SK-N-SH (cell line): ENCODE measurements at regions not wholly inside any gene's neighbourhood (a gene's known extent, or its start where the extent isn't known, plus 50 kb on each side); places are given as distances from the start of the nearest gene placed in this dataset.

ENCODE experiments used
- CTCF ChIA-PET: fragments of 300-600, 350-600 bp; formaldehyde crosslinking; extraction: SDS; loops from one replicate; lab custom pipeline; 2021; lab: Yijun Ruan, JAX
- POLR2A ChIA-PET: fragments of 350-600 bp; sonication (Branson Sonifier 250); formaldehyde crosslinking; extraction: SDS; loops from one replicate; lab custom pipeline; 2020; ENCODE audit warnings: antibody characterized with exemption, inconsistent platforms; lab: Yijun Ruan, JAX
- DNase-seq: peaks from one replicate; pipeline ENCODE4 v3.0.0; 2012
- H2AFZ ChIP-seq: fragments of 200-600 bp; sonication (generic); 2 replicates; pipeline ENCODE4 v1.8.1; 2016; ENCODE audit warnings: antibody characterized with exemption, mild to moderate bottlenecking, low read depth
- H3F3A ChIP-seq: fragments of 200-600 bp; sonication (generic); replicated peaks from 2 replicates; pipeline ENCODE3; 2016; ENCODE audit warnings: antibody characterized with exemption, mild to moderate bottlenecking; ENCODE audit not compliant: insufficient read depth
- H3K27ac ChIP-seq, 2 experiments: fragments of 200-500 bp in 1 of 2; fragments of 200-600 bp in 1 of 2; sonication (Bioruptor generic) in 1 of 2; sonication (generic), shearing (Covaris generic) in 1 of 2; 2 replicates each; pipeline versions ENCODE4 v1.5.1 to v1.6.1; 2014 to 2016; ENCODE audit warnings: low read depth in 2 of 2, inconsistent platforms in 1 of 2, low read length in 1 of 2, mild to moderate bottlenecking in 1 of 2, mixed read lengths in 1 of 2
- H3K27me3 ChIP-seq: fragments of 200-600 bp; sonication (generic), shearing (Covaris generic); 2 replicates; pipeline ENCODE4 v1.6.1; 2016; ENCODE audit warnings: mixed run types; ENCODE audit not compliant: insufficient read depth
- H3K36me3 ChIP-seq, 2 experiments: fragments of 200-500 bp in 1 of 2; fragments of 200-600 bp in 1 of 2; sonication (Bioruptor generic) in 1 of 2; sonication (generic) in 1 of 2; replicated peaks in 1 of 2; 2 replicates each; pipeline versions ENCODE3 to v1.5.1; 2014 to 2016; ENCODE audit warnings: low read length in 1 of 2, mild to moderate bottlenecking in 1 of 2; ENCODE audit not compliant: insufficient read depth in 2 of 2, control insufficient read depth in 1 of 2
- H3K4me1 ChIP-seq, 2 experiments: fragments of 200-500 bp in 1 of 2; fragments of 200-600 bp in 1 of 2; sonication (Bioruptor generic) in 1 of 2; sonication (generic), shearing (Covaris generic) in 1 of 2; 2 replicates each; pipeline versions ENCODE4 v1.5.1 to v1.6.1; 2014 to 2016; ENCODE audit warnings: low read depth in 1 of 2, low read length in 1 of 2, mixed run types in 1 of 2; ENCODE audit not compliant: insufficient read depth in 2 of 2, control insufficient read depth in 1 of 2
- H3K4me2 ChIP-seq: fragments of 200-600 bp; sonication (generic), shearing (Covaris generic); 2 replicates; pipeline ENCODE4 v1.6.1; 2017; ENCODE audit warnings: mixed run types
- H3K4me3 ChIP-seq, 2 experiments: fragments of 200-500 bp in 1 of 2; fragments of 200-600 bp in 1 of 2; sonication (Bioruptor generic) in 1 of 2; sonication (generic), shearing (Covaris generic) in 1 of 2; 2 replicates each; pipeline versions ENCODE4 v1.5.1 to v1.8.1; 2014 to 2016; ENCODE audit warnings: low read depth in 2 of 2, inconsistent platforms in 1 of 2, low read length in 1 of 2, mild to moderate bottlenecking in 1 of 2, mixed read lengths in 1 of 2, moderate library complexity in 1 of 2
- H3K79me2 ChIP-seq: fragments of 200-600 bp; sonication (generic); 2 replicates; pipeline ENCODE4 v1.8.1; 2017; ENCODE audit warnings: mild to moderate bottlenecking; ENCODE audit not compliant: insufficient read depth
- H3K9ac ChIP-seq: fragments of 200-600 bp; sonication (generic); 2 replicates; pipeline ENCODE4 v1.6.1; 2017; ENCODE audit warnings: mixed run types
- H3K9me2 ChIP-seq: fragments of 200-600 bp; sonication (generic); 2 replicates; pipeline ENCODE4 v1.6.1; 2017; ENCODE audit warnings: mixed run types
- H3K9me3 ChIP-seq: fragments of 200-600 bp; sonication (generic); 2 replicates; pipeline ENCODE4 v1.6.1; 2017; ENCODE audit warnings: mixed run types, mild to moderate bottlenecking, moderate library complexity
- H4K20me1 ChIP-seq: fragments of 200-600 bp; sonication (generic); 2 replicates; pipeline ENCODE4 v1.6.1; 2017; ENCODE audit warnings: mild to moderate bottlenecking, mixed run types; ENCODE audit not compliant: insufficient read depth
- ELF1 ChIP-seq: IDR thresholded peaks from 2 replicates; pipeline ENCODE4 v1.4.0; 2012
- EP300 ChIP-seq, 2 experiments: IDR thresholded peaks; 2 replicates each; pipeline versions ENCODE4 v1.4.0 to v1.6.1; 2012; ENCODE audit warnings: borderline replicate concordance in 1 of 2, low read depth in 1 of 2, low read length in 1 of 2
- EZH2phosphoT487 ChIP-seq: fragments of 200-600 bp; sonication (generic); IDR thresholded peaks from 2 replicates; pipeline ENCODE4 v1.6.1; 2017; ENCODE audit warnings: low read depth, mixed run types, mild to moderate bottlenecking, antibody characterized with exemption, moderate library complexity, borderline replicate concordance
- FOSL2 ChIP-seq: IDR thresholded peaks from 2 replicates; pipeline ENCODE4 v1.4.0; 2012; ENCODE audit warnings: low read depth, mild to moderate bottlenecking, moderate library complexity, borderline replicate concordance
- FOXM1 ChIP-seq: IDR thresholded peaks from 2 replicates; pipeline ENCODE4 v1.4.0; 2012; ENCODE audit warnings: low read depth, mild to moderate bottlenecking
- IRF3 ChIP-seq: fragments of 150-350 bp; IDR thresholded peaks from 2 replicates; pipeline ENCODE4 v1.6.1; 2016; ENCODE audit warnings: mild to moderate bottlenecking, low read depth, low read length
- JUND ChIP-seq: IDR thresholded peaks from 2 replicates; pipeline ENCODE4 v1.4.0; 2012
- MEF2A ChIP-seq: IDR thresholded peaks from 2 replicates; pipeline ENCODE4 v1.4.0; 2012; ENCODE audit warnings: low read depth, borderline replicate concordance
- PBX3 ChIP-seq: IDR thresholded peaks from 2 replicates; pipeline ENCODE4; 2012
- RAD21 ChIP-seq: IDR thresholded peaks from 2 replicates; pipeline ENCODE4 v1.6.1; 2012; ENCODE audit warnings: mild to moderate bottlenecking, low read length
- RCOR1 ChIP-seq: fragments of 150-350 bp; IDR thresholded peaks from 2 replicates; pipeline ENCODE4 v1.6.1; 2017; ENCODE audit warnings: antibody characterized with exemption, low read length
- RXRA ChIP-seq: IDR thresholded peaks from 2 replicates; pipeline ENCODE4 v1.4.0; 2012; ENCODE audit warnings: low read depth, mild to moderate bottlenecking, borderline replicate concordance
- SIN3A ChIP-seq: IDR thresholded peaks from 2 replicates; pipeline ENCODE4 v1.6.1; 2012; ENCODE audit warnings: low read depth, mild to moderate bottlenecking, low read length, moderate library complexity, borderline replicate concordance
- SMC3 ChIP-seq: IDR thresholded peaks from 2 replicates; pipeline ENCODE4 v1.6.1; 2012; ENCODE audit warnings: low read depth, low read length, improper control_type of control experiment
- TCF12 ChIP-seq: IDR thresholded peaks from 2 replicates; pipeline ENCODE4 v1.4.0; 2012
- TEAD4 ChIP-seq: IDR thresholded peaks from 2 replicates; pipeline ENCODE4 v1.4.0; 2012; ENCODE audit warnings: mild to moderate bottlenecking, borderline replicate concordance; ENCODE audit not compliant: insufficient read depth
- USF1 ChIP-seq: IDR thresholded peaks from 2 replicates; pipeline ENCODE4 v1.4.0; 2012; ENCODE audit warnings: low read depth, borderline replicate concordance
- ZBTB33 ChIP-seq: IDR thresholded peaks from 2 replicates; pipeline ENCODE4 v1.4.0; 2012; ENCODE audit warnings: low read depth, borderline replicate concordance
- WGBS: methylation state at CpG from one replicate; pipeline ENCODE4 v1.1.6; 2017; ENCODE audit warnings: low lambda C conversion rate; 5-methylcytosine and 5-hydroxymethylcytosine counted together
- TF ChIP-seq, protein P1 (sequence below): fragments of 150-350 bp; IDR thresholded peaks from 2 replicates; pipeline ENCODE4 v1.6.1; 2017; ENCODE audit warnings: antibody characterized with exemption, low read length, low read depth, borderline replicate concordance
- TF ChIP-seq, protein P2 (sequence below): IDR thresholded peaks from 2 replicates; pipeline ENCODE4 v1.4.0; 2012; ENCODE audit warnings: low read depth

GRCh38 chr2:168320267-168320666 lies 72.9 kb upstream of the STK39 start:
- POLR2A ChIA-PET, result no interaction called here
- CTCF ChIA-PET, result no interaction called here
- no peak for TF ChIP-seq RXRA
- TF ChIP-seq, protein P1, sequence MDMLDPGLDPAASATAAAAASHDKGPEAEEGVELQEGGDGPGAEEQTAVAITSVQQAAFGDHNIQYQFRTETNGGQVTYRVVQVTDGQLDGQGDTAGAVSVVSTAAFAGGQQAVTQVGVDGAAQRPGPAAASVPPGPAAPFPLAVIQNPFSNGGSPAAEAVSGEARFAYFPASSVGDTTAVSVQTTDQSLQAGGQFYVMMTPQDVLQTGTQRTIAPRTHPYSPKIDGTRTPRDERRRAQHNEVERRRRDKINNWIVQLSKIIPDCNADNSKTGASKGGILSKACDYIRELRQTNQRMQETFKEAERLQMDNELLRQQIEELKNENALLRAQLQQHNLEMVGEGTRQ, result no peak
- TF ChIP-seq PBX3, result no peak
- no peak for TF ChIP-seq IRF3
- TF ChIP-seq MEF2A, result no peak
- no peak for TF ChIP-seq EP300 (IDR thresholded peaks at IDR 0.05; ENCODE audit: borderline replicate concordance in 1 of 2, low read depth in 1 of 2, low read length in 1 of 2)
- no peak for TF ChIP-seq USF1
- TF ChIP-seq, protein P2, sequence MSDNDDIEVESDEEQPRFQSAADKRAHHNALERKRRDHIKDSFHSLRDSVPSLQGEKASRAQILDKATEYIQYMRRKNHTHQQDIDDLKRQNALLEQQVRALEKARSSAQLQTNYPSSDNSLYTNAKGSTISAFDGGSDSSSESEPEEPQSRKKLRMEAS, result no peak
- no peak for TF ChIP-seq FOSL2
- no peaks in the 10 kb centered on the region for H3K79me2 ChIP-seq
- H2AFZ ChIP-seq, result no peak overlapping the region
- H4K20me1 ChIP-seq, result no peaks in the 10 kb centered on the region
- H3K4me1 ChIP-seq, result no peaks in the 10 kb centered on the region
- no peaks in the 10 kb centered on the region for H3F3A ChIP-seq
- DNase-seq, result no peak
- no peaks in the 10 kb centered on the region for H3K9me3 ChIP-seq
- no peaks in the 10 kb centered on the region for H3K9me2 ChIP-seq
- no peak overlapping the region for H3K27ac ChIP-seq
- no peak overlapping the region for H3K4me2 ChIP-seq
- H3K4me3 ChIP-seq, result no peak overlapping the region
- H3K27me3 ChIP-seq, result no peaks in the 10 kb centered on the region
- no peak overlapping the region for H3K9ac ChIP-seq
- no peaks in the 10 kb centered on the region for H3K36me3 ChIP-seq

GRCh38 chr2:168322325-168323007 lies 75.1 kb upstream of the STK39 start:
- Histone ChIP-seq H3K9ac (no peak overlapping the region), H3K9me2 (no peaks in the 10 kb centered on the region), H3K27ac (no peak overlapping the region), H3K4me2 (no peak overlapping the region), H3K36me3 (no peaks in the 10 kb centered on the region), H3K79me2 (no peaks in the 10 kb centered on the region), H3K9me3 (no peaks in the 10 kb centered on the region), H3K27me3 (no peaks in the 10 kb centered on the region), H3K4me3 (no peak overlapping the region), H3K4me1 (no peaks in the 10 kb centered on the region), H4K20me1 (no peaks in the 10 kb centered on the region), H3F3A (no peaks in the 10 kb centered on the region), H2AFZ (no peak overlapping the region)
- DNase-seq, result no peak
- 54% methylated on average over 3 of the region's 3 CpGs for WGBS
- ChIA-PET POLR2A (no interaction called here), CTCF (no interaction called here)
- TF ChIP-seq FOXM1, result no peak
- TF ChIP-seq SIN3A, result no peak
- TF ChIP-seq TCF12, result no peak
- no peak for TF ChIP-seq ELF1
- TF ChIP-seq TEAD4, result no peak
- no peak for TF ChIP-seq RCOR1
- no peak for TF ChIP-seq SMC3
- TF ChIP-seq RAD21, result no peak
- no peak for TF ChIP-seq USF1
- no peak for TF ChIP-seq PBX3
- no peak for TF ChIP-seq EZH2phosphoT487
- no peak for TF ChIP-seq JUND
- no peak for TF ChIP-seq ZBTB33
